Astrocyte of the spinal cord (primary cell): ENCODE measurements at regions not wholly inside any gene's neighbourhood (a gene's known extent, or its start where the extent isn't known, plus 50 kb on each side); places are given as distances from the start of the nearest gene placed in this dataset.

Source experiments
- DNase-seq: peaks from one replicate; pipeline ENCODE4 v3.0.0; 2011; ENCODE audit warnings: low read depth, low spot score
- H3K4me3 ChIP-seq: 2 replicates; pipeline ENCODE4 v1.5.1; 2011; ENCODE audit warnings: low read depth, mild to moderate bottlenecking, low read length, moderate library complexity
- in situ Hi-C: cut with HindIII; loops from 2 replicates; pipeline ENCODE4 v1.10.0; 2017; ENCODE audit warnings: low sequenced_read_pairs
- TF ChIP-seq, protein P1 (sequence below): IDR thresholded peaks from 2 replicates; pipeline ENCODE4 v1.5.1; 2012; ENCODE audit warnings: low read depth, mild to moderate bottlenecking, low read length, inconsistent platforms

DNA sequence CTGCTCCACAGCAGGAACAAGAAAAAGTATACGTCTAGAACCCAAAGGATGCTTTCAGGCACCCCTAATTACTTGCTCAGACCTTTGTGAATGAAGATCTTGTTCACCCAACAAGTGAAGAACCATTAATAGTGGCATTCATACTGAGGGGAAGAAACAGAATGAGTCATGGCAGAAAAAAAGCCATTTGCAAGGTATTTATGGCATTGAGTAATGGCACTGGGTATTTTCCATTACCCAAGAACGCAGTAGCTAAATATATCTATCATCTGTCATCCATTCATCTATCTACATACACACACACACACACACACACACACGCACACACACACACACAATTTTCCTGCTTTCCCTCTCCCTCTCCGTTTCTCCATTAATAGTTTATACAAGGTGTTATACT, 56.4 kb upstream of the XIRP2 start:
- TF ChIP-seq, protein P1, sequence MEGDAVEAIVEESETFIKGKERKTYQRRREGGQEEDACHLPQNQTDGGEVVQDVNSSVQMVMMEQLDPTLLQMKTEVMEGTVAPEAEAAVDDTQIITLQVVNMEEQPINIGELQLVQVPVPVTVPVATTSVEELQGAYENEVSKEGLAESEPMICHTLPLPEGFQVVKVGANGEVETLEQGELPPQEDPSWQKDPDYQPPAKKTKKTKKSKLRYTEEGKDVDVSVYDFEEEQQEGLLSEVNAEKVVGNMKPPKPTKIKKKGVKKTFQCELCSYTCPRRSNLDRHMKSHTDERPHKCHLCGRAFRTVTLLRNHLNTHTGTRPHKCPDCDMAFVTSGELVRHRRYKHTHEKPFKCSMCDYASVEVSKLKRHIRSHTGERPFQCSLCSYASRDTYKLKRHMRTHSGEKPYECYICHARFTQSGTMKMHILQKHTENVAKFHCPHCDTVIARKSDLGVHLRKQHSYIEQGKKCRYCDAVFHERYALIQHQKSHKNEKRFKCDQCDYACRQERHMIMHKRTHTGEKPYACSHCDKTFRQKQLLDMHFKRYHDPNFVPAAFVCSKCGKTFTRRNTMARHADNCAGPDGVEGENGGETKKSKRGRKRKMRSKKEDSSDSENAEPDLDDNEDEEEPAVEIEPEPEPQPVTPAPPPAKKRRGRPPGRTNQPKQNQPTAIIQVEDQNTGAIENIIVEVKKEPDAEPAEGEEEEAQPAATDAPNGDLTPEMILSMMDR, result no peak
- in situ Hi-C loops, result no loop called here
- no peak overlapping the region for H3K4me3 ChIP-seq
- DNase-seq, result no peak

DNA sequence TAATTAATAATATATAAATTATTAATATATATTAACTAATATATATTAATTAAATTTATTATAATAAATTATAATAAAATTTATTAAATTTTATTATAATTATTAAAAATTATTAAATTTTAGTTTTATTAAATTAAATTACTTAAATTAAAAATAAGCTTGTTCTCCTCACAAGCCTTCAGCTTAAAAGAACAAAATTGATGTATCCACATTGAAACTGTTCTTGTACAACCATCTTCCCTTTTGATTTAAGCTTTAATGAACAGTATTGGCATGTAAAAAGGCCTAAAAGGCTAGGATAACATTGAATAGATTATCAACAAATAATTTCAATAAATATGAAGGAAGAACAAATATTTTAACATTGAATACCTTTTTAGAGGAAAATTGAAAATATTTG, 62.4 kb upstream of the XIRP2 start:
- in situ Hi-C loops, result no loop called here
- H3K4me3 ChIP-seq, result no peak overlapping the region
- no peak for DNase-seq
- TF ChIP-seq, protein P1, result no peak

DNA sequence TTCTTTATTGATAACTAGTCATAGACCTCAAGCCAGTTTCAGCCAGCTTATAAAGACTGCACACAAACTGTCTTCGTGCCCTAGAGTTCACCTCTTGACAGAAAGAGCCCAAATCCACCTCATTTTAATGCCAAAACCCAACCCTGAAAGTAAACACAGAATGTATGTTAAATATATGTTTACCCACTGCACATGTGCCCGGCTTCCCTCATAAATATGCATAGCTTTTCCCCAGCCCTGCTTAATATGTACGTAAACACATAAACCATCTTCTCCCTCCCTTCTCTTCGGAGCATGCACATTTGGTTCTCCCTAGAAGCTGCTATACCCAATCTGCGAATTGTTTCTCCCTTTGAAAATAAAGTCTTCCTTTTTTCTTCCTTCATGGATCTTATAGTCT, 73.9 kb upstream of the XIRP2 start:
- in situ Hi-C loops, result no loop called here
- TF ChIP-seq, protein P1, result no peak
- H3K4me3 ChIP-seq, result no peak overlapping the region
- no peak for DNase-seq

DNA sequence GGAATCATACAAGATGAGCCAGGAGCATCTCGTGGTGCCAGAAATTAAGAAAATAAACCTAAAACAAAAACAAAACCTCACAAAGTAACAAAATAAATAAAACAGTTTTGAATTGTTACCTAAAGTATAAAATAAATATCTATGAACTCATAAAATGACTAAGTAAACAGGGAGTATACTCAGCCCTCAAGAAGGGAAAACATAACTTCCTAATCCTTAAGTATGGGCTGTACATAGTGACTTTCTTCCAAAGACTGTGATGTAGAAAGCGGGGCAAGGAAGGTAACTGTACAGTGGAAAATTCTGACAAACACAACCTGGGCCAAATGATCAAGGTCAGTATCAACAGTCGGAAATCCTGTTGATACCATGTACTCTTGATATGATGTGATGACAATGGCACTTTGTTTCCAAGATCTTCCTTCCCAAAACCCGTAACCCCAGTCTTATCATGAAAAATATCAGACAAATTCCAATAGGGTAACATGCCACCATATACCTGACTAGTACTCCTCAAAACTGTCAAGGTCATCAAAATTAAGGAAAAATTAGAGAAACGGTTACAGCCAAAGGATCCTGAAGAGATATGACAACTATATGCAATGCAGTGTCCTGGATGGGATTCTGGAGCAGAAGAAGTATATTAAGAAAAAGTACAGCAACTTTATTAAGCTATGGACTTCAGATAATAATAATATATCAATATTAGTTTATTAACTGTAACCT, 76.0 kb upstream of the XIRP2 start:
- H3K4me3 ChIP-seq, result no peak overlapping the region
- DNase-seq, result no peak
- in situ Hi-C loops, result no loop called here
- TF ChIP-seq, protein P1, result no peak

DNA sequence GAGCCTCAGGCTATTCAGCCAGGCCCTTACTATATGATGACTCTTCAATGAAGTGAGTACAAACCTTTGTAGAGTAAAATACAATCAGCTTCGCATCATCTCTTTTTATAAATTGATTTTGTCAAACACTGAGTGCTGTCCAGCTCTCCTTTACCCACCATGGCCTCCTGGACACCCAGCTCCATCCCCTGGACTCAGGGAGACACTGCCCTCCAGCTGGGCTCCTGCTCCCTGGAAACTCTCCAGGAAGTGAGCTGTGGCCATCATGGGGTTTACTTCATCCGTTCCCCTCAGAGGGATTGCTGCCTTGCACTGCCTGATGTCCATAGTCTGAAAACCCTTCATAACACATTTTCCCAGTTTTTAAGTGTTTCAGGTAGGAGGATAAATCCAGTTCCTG, 82.5 kb upstream of the XIRP2 start:
- in situ Hi-C loops, result no loop called here
- TF ChIP-seq, protein P1, result no peak
- no peak overlapping the region for H3K4me3 ChIP-seq
- no peak for DNase-seq

DNA sequence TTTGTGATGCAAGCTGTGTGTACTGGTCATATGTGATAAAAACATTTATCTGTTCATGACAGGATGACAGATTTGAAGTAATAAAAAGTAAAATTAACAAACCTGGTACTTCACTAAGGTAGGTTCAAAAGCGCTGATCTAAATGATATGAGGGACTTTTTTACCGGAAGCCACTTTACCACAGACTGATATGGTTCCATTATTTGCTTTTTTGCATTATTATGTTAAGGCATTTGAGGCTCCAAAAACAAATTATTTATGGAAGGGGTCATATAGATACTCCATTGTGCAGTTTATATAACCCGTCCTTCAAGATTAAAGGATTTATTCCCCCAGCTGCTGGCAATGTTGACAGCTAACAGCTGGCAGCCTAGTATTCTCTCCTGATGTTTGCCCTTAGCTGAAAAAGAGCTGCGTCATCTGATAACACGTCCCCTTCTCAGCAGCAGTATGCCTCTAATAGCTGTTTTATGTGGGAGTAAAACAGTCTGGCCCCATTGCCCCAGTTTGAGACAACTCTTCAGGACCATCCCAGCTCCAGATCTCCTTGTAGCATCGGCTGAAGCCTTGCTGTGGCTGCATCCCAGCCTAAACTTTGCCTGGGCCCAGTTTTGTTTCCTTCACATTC, 84.8 kb upstream of the XIRP2 start:
- in situ Hi-C loops, result no loop called here
- DNase-seq, result no peak
- TF ChIP-seq, protein P1, result no peak
- no peak overlapping the region for H3K4me3 ChIP-seq
